ENCODE measurements at regions not wholly inside any gene's neighbourhood (a gene's known extent, or its start where the extent isn't known, plus 50 kb on each side); places are given as distances from the start of the nearest gene placed in this dataset.

- TF ChIP-seq HNF4G (IDR thresholded peaks at IDR 0.05), result no peak
- peak in 1 of 2 donors; percentile 27 for TF ChIP-seq RAD21 (IDR thresholded peaks at IDR 0.05)
- TF ChIP-seq ZBTB33 (IDR thresholded peaks at IDR 0.05), result no peak
- TF ChIP-seq TAF1 (conservative IDR thresholded peaks at IDR 0.05), result no peak
- TF ChIP-seq REST (IDR thresholded peaks at IDR 0.05), result no peak
- WGBS, result 49% methylated on average over 1 of the region's 1 CpG
- no peaks in the 10 kb centered on the region for H3K27me3 ChIP-seq (ENCODE audit: control insufficient read depth in 4 of 4, insufficient read depth in 4 of 4, low read length in 3 of 4)
- H3K36me3 ChIP-seq (ENCODE audit: control insufficient read depth in 4 of 4, insufficient read depth in 3 of 4, low read depth in 1 of 4, low read length in 3 of 4), result no peaks in the 10 kb centered on the region
- no peak overlapping the region for H3K27ac ChIP-seq (ENCODE audit: low read depth in 1 of 2, low read length in 2 of 2)
- H3K4me3 ChIP-seq (ENCODE audit: low read depth in 1 of 3, low read length in 3 of 3), result no peak overlapping the region
- H3K9me3 ChIP-seq (ENCODE audit: control insufficient read depth in 4 of 4, low read length in 3 of 4), result no peaks in the 10 kb centered on the region
- no peak overlapping the region for H3K9ac ChIP-seq (ENCODE audit: low read depth in 1 of 2, low read length in 2 of 2)
- no peak for DNase-seq (ENCODE audit: low spot score)
- no peaks in the 10 kb centered on the region for H3K4me1 ChIP-seq (ENCODE audit: control insufficient read depth in 4 of 4, insufficient read depth in 4 of 4, low read length in 3 of 4)
These were observed 1062.0 kb downstream of the HACE1 start for GRCh38 chr6:103797738-103798137.

- no peak for TF ChIP-seq ATF3 (IDR thresholded peaks at IDR 0.05)
- no peak for TF ChIP-seq NR2F2 (IDR thresholded peaks at IDR 0.05)
- no peak for TF ChIP-seq FOXA2 (IDR thresholded peaks at IDR 0.05)
- no peak for TF ChIP-seq GABPA (IDR thresholded peaks at IDR 0.05 in 1 of 2, conservative IDR thresholded peaks at IDR 0.05 in 1 of 2)
- TF ChIP-seq EGR1 (IDR thresholded peaks at IDR 0.05; ENCODE audit: low read depth in 2 of 2), result no peak
- TF ChIP-seq REST (IDR thresholded peaks at IDR 0.05), result no peak
- TF ChIP-seq TAF1 (conservative IDR thresholded peaks at IDR 0.05), result no peak
- TF ChIP-seq HNF4A (conservative IDR thresholded peaks at IDR 0.05), result no peak
- no peak for TF ChIP-seq RXRA (IDR thresholded peaks at IDR 0.05)
- no peak for TF ChIP-seq ZBTB33 (IDR thresholded peaks at IDR 0.05)
- no peak for TF ChIP-seq JUND (IDR thresholded peaks at IDR 0.05)
- TF ChIP-seq MAX (IDR thresholded peaks at IDR 0.05), result no peak
- TF ChIP-seq HNF4G (IDR thresholded peaks at IDR 0.05), result no peak
- TF ChIP-seq RAD21 (IDR thresholded peaks at IDR 0.05), result no peak
- TF ChIP-seq CTCF (IDR thresholded peaks at IDR 0.05; ENCODE audit: low read depth, low read length, missing input control), result no peak
- no peak for TF ChIP-seq YY1 (IDR thresholded peaks at IDR 0.05)
- no peak for TF ChIP-seq SP1 (IDR thresholded peaks at IDR 0.05)
- TF ChIP-seq FOXA1 (IDR thresholded peaks at IDR 0.05), result no peak
- Histone ChIP-seq H3K36me3 (ENCODE audit: control insufficient read depth in 4 of 4, insufficient read depth in 3 of 4, low read depth in 1 of 4, low read length in 3 of 4) (no peaks in the 10 kb centered on the region), H3K27ac (ENCODE audit: low read depth in 1 of 2, low read length in 2 of 2) (no peak overlapping the region), H3K9ac (ENCODE audit: low read depth in 1 of 2, low read length in 2 of 2) (no peak overlapping the region), H3K4me3 (ENCODE audit: low read depth in 1 of 3, low read length in 3 of 3) (no peak overlapping the region), H3K9me3 (ENCODE audit: control insufficient read depth in 4 of 4, low read length in 3 of 4) (no peaks in the 10 kb centered on the region), H3K4me1 (ENCODE audit: control insufficient read depth in 4 of 4, insufficient read depth in 4 of 4, low read length in 3 of 4) (no peaks in the 10 kb centered on the region), H3K27me3 (ENCODE audit: control insufficient read depth in 4 of 4, insufficient read depth in 4 of 4, low read length in 3 of 4) (peaks cover 0 to 2% (median 0%) of the 10 kb centered on the region in 4 donors)
- WGBS, result 70% methylated on average over 2 of the region's 2 CpGs
- no peak for DNase-seq (ENCODE audit: low spot score)
These were observed 1068.3 kb downstream of the HACE1 start for GRCh38 chr6:103791458-103791857.

All from liver (tissue), 8 donors.